C4-2B (cell line): ENCODE measurements at regions not wholly inside any gene's neighbourhood (a gene's known extent, or its start where the extent isn't known, plus 50 kb on each side); places are given as distances from the start of the nearest gene placed in this dataset.
"Not testable (repeated sequence)": the region's sequence is repeated elsewhere in the genome, so short reads cannot be mapped to it uniquely, and the experiment has no call there.

Experiments
- H3K27ac ChIP-seq: fragments of 450-650 bp; 2 replicates; pipeline ENCODE4 v1.5.1; 2017
- ZFX ChIP-seq: fragments of 450-650 bp; IDR thresholded peaks from 2 replicates; pipeline ENCODE4 v1.6.1; 2017
- TF ChIP-seq, protein P1 (sequence below): fragments of 450-650 bp; conservative IDR thresholded peaks from 2 replicates; pipeline ENCODE4 v1.5.1; 2017; ENCODE audit warnings: mild to moderate bottlenecking

DNA sequence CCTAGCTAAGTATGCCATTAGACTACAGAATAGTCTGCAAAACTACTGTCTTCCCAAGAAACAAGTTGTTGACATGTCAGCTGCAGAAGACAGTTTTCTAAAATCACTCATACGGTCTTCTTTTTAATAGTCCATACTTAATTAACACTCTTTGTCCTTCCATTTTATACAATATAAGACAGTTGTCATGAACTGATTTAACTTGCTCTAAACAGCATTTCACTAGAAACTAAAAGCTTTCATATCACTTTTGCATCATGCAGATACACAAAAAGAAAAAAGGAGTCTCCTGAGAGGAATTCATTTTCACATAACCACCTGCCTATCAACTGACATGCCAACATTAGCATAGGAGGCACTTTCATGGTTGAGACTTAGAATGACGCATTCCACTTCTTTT, 1159.6 kb upstream of the CHAC2 start:
- TF ChIP-seq, protein P1, sequence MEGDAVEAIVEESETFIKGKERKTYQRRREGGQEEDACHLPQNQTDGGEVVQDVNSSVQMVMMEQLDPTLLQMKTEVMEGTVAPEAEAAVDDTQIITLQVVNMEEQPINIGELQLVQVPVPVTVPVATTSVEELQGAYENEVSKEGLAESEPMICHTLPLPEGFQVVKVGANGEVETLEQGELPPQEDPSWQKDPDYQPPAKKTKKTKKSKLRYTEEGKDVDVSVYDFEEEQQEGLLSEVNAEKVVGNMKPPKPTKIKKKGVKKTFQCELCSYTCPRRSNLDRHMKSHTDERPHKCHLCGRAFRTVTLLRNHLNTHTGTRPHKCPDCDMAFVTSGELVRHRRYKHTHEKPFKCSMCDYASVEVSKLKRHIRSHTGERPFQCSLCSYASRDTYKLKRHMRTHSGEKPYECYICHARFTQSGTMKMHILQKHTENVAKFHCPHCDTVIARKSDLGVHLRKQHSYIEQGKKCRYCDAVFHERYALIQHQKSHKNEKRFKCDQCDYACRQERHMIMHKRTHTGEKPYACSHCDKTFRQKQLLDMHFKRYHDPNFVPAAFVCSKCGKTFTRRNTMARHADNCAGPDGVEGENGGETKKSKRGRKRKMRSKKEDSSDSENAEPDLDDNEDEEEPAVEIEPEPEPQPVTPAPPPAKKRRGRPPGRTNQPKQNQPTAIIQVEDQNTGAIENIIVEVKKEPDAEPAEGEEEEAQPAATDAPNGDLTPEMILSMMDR, result no peak
- no peak for TF ChIP-seq ZFX
- H3K27ac ChIP-seq, result no peak overlapping the region

DNA sequence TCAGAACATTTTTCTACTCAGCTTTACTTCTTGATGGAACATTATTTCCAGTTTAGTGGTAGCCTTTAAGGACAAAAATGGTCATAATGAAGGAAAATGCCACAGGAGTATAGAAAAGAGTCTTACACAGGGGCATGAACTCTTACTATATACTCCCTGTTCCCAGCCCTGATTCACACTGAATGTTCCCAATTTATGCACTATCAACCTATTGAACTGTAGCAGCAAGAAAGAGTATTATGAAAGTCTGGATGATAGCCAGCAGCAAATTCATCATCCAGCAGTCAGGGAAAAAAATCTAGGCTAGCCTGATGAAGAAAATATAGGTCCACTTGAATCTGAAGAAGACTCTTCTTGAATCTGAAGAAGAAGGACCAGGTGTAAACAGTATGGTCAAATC, 1170.3 kb upstream of the CHAC2 start:
- H3K27ac ChIP-seq, result no peak overlapping the region
- no peak for TF ChIP-seq ZFX
- TF ChIP-seq, protein P1, result no peak

DNA sequence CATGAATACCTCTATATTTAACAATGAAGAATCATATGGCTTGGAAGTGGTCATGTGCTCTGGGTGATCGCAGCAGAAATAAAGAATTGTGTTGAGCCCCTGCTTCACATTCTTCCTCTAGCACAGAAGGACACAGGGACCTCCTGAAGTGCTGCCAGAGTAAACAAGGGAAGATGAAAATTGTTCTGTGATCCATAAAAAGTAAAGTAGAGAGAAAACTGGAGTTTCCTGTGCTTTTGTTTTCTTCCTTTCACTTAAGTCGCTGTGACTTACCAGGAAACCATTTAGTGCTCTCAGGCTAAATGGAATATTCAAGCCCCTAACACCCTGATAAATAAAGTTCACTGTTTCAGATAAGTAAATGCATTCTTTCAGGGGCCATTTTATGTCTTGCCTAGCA, 1173.6 kb upstream of the CHAC2 start:
- no peak for TF ChIP-seq ZFX
- TF ChIP-seq, protein P1, result no peak
- no peak overlapping the region for H3K27ac ChIP-seq

DNA sequence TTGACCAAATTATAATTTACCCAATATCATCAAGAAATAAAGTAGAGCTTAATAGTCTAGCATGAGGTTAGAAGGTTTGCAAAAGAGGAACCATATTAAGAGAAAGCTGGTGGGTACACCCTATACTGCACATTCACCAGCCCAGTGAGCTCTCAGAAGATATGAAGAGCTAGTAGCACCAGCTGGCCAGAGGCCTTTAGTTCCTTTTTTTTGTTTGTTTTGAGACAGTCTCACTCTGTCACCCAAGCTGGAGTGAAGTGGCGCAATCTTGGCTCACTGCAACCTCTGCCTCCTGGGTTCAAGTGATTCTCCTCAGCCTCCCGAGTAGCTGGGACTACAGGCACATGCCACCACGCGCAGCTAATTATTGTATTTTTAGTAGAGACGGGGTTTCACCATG, 1183.5 kb upstream of the CHAC2 start:
- not testable (repeated sequence) for H3K27ac ChIP-seq

DNA sequence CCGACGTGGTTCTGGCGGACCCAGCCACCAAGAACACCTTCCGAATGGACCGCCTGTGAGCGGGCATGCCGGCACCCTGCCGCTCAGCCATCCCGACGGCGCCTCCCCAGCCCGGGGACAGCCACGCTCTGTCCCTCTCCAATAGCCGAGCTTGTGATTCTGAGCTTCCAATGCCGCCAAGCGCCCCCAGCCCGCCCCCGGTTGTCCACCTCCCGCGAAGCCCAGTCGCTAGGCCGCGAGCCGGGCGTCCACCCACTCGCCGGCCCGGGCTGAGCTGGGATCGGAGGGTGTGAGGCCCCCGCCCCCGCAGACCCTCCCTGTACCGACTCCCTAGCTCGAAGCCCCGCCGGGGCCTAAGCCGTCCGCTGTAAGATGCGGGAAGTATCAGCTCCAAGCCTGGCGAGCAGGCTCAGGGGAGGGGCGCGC, 1195.1 kb upstream of the CHAC2 start:
- no peak overlapping the region for H3K27ac ChIP-seq
- TF ChIP-seq, protein P1, result no peak
- no peak for TF ChIP-seq ZFX

DNA sequence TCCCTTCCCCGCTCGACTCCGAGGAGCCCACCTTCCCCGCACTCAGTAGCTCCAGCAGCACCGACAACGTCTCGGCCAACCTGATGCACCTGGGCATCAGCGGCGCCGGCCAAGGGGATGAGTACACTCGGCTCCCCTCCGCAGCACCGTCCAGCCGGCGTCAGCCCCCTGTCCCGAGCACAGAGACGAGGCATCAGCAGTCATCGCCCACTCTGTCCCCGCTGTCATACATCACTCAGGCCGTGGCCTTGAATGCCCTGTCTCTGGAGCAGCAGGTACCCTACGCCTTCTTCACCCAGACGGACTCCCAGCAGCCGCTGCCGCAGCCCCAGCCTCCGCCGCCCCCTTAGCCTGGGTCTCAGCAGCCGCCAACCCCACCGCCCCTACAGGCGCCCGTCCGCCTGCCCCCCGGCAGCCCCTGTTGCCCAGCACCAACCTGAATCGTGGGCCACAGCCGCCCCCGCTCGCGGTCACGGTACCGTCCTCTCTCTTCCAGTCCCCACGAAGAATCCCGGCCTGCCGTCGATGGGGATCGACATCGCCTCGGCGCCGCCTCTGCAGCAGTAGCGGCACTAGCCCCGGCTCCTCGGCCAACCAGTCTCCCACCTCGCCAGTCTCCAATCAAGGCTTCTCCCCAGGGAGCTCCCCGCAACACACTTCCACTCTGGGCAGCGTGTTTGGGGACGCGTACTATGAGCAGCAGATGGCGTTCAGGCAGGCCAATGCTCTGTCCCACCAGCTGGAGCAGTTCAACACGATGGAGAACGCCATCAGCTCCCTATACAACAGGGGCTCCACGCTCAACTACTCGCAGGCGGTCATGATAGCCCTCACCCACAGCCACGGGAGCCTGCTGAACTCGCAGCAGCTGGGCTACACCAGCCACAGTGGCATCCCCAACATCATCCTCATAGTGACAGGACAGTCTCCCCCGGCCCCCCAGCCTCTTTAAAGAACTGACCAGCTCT, 1195.9 kb upstream of the CHAC2 start:
- H3K27ac ChIP-seq, result no peak overlapping the region
- TF ChIP-seq ZFX, result no peak
- TF ChIP-seq, protein P1, result no peak

DNA sequence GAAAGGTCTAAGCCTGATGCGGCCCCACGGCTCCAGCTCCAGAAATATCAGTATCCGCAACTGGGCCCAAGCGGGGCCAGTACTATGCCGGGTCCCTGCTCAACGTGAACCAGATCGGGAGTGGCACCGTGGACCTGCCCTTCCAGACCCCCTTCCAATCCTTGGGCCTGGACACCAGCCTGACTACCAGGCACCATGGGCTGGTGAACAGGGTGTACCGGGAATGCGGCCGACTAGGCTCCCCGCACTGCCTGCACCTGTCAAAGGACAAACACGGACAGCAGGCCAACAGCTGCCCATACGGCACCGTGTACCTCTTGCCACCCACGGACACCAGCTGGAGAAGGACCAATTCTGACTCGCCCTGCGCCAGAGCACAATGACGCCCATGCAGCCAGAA, 1196.9 kb upstream of the CHAC2 start:
- TF ChIP-seq, protein P1, result no peak
- TF ChIP-seq ZFX, result no peak
- H3K27ac ChIP-seq, result no peak overlapping the region

DNA sequence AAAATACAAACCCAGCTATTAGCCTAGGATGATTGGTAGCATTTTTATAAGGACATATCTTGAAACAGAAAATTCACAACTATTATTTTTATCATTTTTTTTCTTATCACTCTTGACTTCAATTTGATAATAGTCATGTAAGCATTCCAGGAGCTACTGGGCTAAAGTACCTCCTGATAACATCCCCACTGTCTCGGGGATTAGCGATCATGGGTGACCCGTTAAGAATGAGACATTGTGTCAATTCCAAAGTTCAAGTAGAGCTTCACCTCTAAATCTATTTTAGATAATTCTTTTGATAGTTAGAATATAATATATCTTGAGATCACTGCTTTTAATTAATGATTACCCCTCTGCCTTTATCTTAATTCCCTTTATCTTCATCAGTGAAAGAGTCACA, 1204.5 kb upstream of the CHAC2 start:
- no peak for TF ChIP-seq ZFX
- TF ChIP-seq, protein P1, result no peak
- no peak overlapping the region for H3K27ac ChIP-seq
